Ishikawa (cell line): ENCODE measurements at regions not wholly inside any gene's neighbourhood (a gene's known extent, or its start where the extent isn't known, plus 50 kb on each side); places are given as distances from the start of the nearest gene placed in this dataset.

Experiments used
- CEBPB ChIP-seq: IDR thresholded peaks from 2 replicates; pipeline ENCODE4 v1.6.1; 2012
- CREB1 ChIP-seq: IDR thresholded peaks from 2 replicates; pipeline ENCODE4 v1.6.1; 2012; ENCODE audit warnings: low read depth
- EGR1 ChIP-seq: IDR thresholded peaks from 2 replicates; pipeline ENCODE4 v1.6.1; 2012
- EP300 ChIP-seq: IDR thresholded peaks from 2 replicates; pipeline ENCODE4 v1.6.1; 2012; ENCODE audit warnings: borderline replicate concordance
- FOXM1 ChIP-seq: IDR thresholded peaks from 2 replicates; pipeline ENCODE4 v1.6.1; 2012; ENCODE audit warnings: low read depth, borderline replicate concordance
- NFIC ChIP-seq: IDR thresholded peaks from 2 replicates; pipeline ENCODE4 v1.6.1; 2012
- RAD21 ChIP-seq: IDR thresholded peaks from 2 replicates; pipeline ENCODE4 v1.6.1; 2012; ENCODE audit warnings: low read depth
- TAF1 ChIP-seq: IDR thresholded peaks from 2 replicates; pipeline ENCODE4 v1.6.1; 2012; ENCODE audit warnings: low read depth, mild to moderate bottlenecking
- TCF12 ChIP-seq: IDR thresholded peaks from 2 replicates; pipeline ENCODE4 v1.6.1; 2012; ENCODE audit warnings: low read depth
- TEAD4 ChIP-seq: IDR thresholded peaks from 2 replicates; pipeline ENCODE4 v1.6.1; 2012
- YY1 ChIP-seq: IDR thresholded peaks from 2 replicates; pipeline ENCODE4 v1.6.1; 2012; ENCODE audit warnings: low read depth
- ZBTB7A ChIP-seq: IDR thresholded peaks from 2 replicates; pipeline ENCODE4 v1.6.1; 2012; ENCODE audit warnings: low read depth
- TF ChIP-seq, protein P1 (sequence below): IDR thresholded peaks from 2 replicates; pipeline ENCODE4 v1.6.1; 2012
- TF ChIP-seq, protein P2 (sequence below): IDR thresholded peaks from 2 replicates; pipeline ENCODE4 v1.6.1; 2012
- TF ChIP-seq, protein P3 (sequence below): IDR thresholded peaks from 2 replicates; pipeline ENCODE4 v1.6.1; 2012; ENCODE audit warnings: low read depth, mild to moderate bottlenecking

GRCh38 chr12:112676507-112676906 is 115.0 kb upstream of the RPH3A start:
- TF ChIP-seq NFIC (no peak), YY1 (no peak), TEAD4 (no peak), TCF12 (no peak), EGR1 (no peak), ZBTB7A (no peak), CEBPB (no peak), TAF1 (no peak), RAD21 (no peak), FOXM1 (no peak), CREB1 (no peak), EP300 (no peak)
- TF ChIP-seq, protein P1, sequence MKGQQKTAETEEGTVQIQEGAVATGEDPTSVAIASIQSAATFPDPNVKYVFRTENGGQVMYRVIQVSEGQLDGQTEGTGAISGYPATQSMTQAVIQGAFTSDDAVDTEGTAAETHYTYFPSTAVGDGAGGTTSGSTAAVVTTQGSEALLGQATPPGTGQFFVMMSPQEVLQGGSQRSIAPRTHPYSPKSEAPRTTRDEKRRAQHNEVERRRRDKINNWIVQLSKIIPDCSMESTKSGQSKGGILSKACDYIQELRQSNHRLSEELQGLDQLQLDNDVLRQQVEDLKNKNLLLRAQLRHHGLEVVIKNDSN: no peak
- TF ChIP-seq, protein P2, sequence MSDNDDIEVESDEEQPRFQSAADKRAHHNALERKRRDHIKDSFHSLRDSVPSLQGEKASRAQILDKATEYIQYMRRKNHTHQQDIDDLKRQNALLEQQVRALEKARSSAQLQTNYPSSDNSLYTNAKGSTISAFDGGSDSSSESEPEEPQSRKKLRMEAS: no peak
- TF ChIP-seq, protein P3, sequence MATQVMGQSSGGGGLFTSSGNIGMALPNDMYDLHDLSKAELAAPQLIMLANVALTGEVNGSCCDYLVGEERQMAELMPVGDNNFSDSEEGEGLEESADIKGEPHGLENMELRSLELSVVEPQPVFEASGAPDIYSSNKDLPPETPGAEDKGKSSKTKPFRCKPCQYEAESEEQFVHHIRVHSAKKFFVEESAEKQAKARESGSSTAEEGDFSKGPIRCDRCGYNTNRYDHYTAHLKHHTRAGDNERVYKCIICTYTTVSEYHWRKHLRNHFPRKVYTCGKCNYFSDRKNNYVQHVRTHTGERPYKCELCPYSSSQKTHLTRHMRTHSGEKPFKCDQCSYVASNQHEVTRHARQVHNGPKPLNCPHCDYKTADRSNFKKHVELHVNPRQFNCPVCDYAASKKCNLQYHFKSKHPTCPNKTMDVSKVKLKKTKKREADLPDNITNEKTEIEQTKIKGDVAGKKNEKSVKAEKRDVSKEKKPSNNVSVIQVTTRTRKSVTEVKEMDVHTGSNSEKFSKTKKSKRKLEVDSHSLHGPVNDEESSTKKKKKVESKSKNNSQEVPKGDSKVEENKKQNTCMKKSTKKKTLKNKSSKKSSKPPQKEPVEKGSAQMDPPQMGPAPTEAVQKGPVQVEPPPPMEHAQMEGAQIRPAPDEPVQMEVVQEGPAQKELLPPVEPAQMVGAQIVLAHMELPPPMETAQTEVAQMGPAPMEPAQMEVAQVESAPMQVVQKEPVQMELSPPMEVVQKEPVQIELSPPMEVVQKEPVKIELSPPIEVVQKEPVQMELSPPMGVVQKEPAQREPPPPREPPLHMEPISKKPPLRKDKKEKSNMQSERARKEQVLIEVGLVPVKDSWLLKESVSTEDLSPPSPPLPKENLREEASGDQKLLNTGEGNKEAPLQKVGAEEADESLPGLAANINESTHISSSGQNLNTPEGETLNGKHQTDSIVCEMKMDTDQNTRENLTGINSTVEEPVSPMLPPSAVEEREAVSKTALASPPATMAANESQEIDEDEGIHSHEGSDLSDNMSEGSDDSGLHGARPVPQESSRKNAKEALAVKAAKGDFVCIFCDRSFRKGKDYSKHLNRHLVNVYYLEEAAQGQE: no peak

GRCh38 chr12:112677050-112677765 is 114.3 kb upstream of the RPH3A start:
- TF ChIP-seq NFIC (no peak), RAD21 (no peak), EP300 (no peak), YY1 (no peak), TCF12 (no peak), ZBTB7A (no peak), FOXM1 (no peak), TEAD4 (no peak), EGR1 (no peak), TAF1 (no peak), CEBPB (no peak), CREB1 (no peak)
- TF ChIP-seq, protein P2: no peak
- TF ChIP-seq, protein P3: no peak
- TF ChIP-seq, protein P1: no peak

- TF ChIP-seq EGR1: no peak
- TF ChIP-seq, protein P2: no peak
- TF ChIP-seq, protein P3: no peak
- no peak for TF ChIP-seq TAF1
- TF ChIP-seq TCF12: no peak
- TF ChIP-seq FOXM1: no peak
- TF ChIP-seq YY1: no peak
- no peak for TF ChIP-seq EP300
- no peak for TF ChIP-seq CEBPB
- no peak for TF ChIP-seq TEAD4
- TF ChIP-seq, protein P1: no peak
- TF ChIP-seq CREB1: no peak
- TF ChIP-seq ZBTB7A: no peak
- TF ChIP-seq NFIC: no peak
Observed at GRCh38 chr12:112680993-112681392, 110.6 kb upstream of the RPH3A start.

- TF ChIP-seq RAD21 (no peak), NFIC (no peak), TAF1 (no peak), EGR1 (no peak), TEAD4 (no peak), ZBTB7A (no peak), YY1 (no peak), TCF12 (no peak), CREB1 (no peak), CEBPB (no peak), FOXM1 (no peak), EP300 (no peak)
- TF ChIP-seq, protein P1: no peak
- TF ChIP-seq, protein P2: no peak
- TF ChIP-seq, protein P3: no peak
Observed at GRCh38 chr12:112682586-112682985, 109.0 kb upstream of the RPH3A start.
